ENCODE measurements at regions not wholly inside any gene's neighbourhood (a gene's known extent, or its start where the extent isn't known, plus 50 kb on each side); places are given as distances from the start of the nearest gene placed in this dataset.

- no peak for DNase-seq
- H3K36me3 ChIP-seq (ENCODE audit: low read depth): no peaks in the 10 kb centered on the region
- intact Hi-C loops (cut with DNase I, micrococcal nuclease): no loop called here
- no peaks in the 10 kb centered on the region for H3K9me3 ChIP-seq
- no peak for TF ChIP-seq CTCF (IDR thresholded peaks at IDR 0.05)
- ATAC-seq: no peak
- H3K4me1 ChIP-seq (ENCODE audit: low read depth): no peaks in the 10 kb centered on the region
- H3K4me3 ChIP-seq: no peak overlapping the region
These were observed 717.2 kb upstream of the UBE2E2 start for GRCh38 chr3:22485954-22486353.

- no peaks in the 10 kb centered on the region for H3K36me3 ChIP-seq (ENCODE audit: low read depth)
- intact Hi-C loops (cut with DNase I, micrococcal nuclease): no loop called here
- no peak for DNase-seq
- no peaks in the 10 kb centered on the region for H3K9me3 ChIP-seq
- no peaks in the 10 kb centered on the region for H3K4me1 ChIP-seq (ENCODE audit: low read depth)
- no peak for ATAC-seq
- no peak for TF ChIP-seq CTCF (IDR thresholded peaks at IDR 0.05)
- no peak overlapping the region for H3K4me3 ChIP-seq
These were observed 712.4 kb upstream of the UBE2E2 start for GRCh38 chr3:22490747-22491146.

GRCh38 chr3:22491344-22491743, 711.8 kb upstream of the UBE2E2 start:
- no peak for ATAC-seq
- no peak for TF ChIP-seq CTCF (IDR thresholded peaks at IDR 0.05)

GRCh38 chr3:22492342-22492741, 710.8 kb upstream of the UBE2E2 start:
- Histone ChIP-seq H3K9me3 (no peaks in the 10 kb centered on the region), H3K4me3 (no peak overlapping the region), H3K36me3 (ENCODE audit: low read depth) (no peaks in the 10 kb centered on the region), H3K4me1 (ENCODE audit: low read depth) (no peaks in the 10 kb centered on the region)
- ATAC-seq (no peak), DNase-seq (no peak)
- intact Hi-C loops (cut with DNase I, micrococcal nuclease): no loop called here
- no peak for TF ChIP-seq CTCF (IDR thresholded peaks at IDR 0.05)

More at GRCh38 chr3:22491344-22491743, 711.8 kb upstream of the UBE2E2 start:
- intact Hi-C loops (cut with DNase I, micrococcal nuclease): no loop called here
- Histone ChIP-seq H3K36me3 (ENCODE audit: low read depth) (no peaks in the 10 kb centered on the region), H3K4me3 (no peak overlapping the region), H3K9me3 (no peaks in the 10 kb centered on the region), H3K4me1 (ENCODE audit: low read depth) (no peaks in the 10 kb centered on the region)
- no peak for DNase-seq

- DNase-seq (no peak), ATAC-seq (no peak)
- Histone ChIP-seq H3K36me3 (ENCODE audit: low read depth) (no peaks in the 10 kb centered on the region), H3K9me3 (no peaks in the 10 kb centered on the region), H3K4me3 (no peak overlapping the region), H3K4me1 (ENCODE audit: low read depth) (no peaks in the 10 kb centered on the region)
- no peak for TF ChIP-seq CTCF (IDR thresholded peaks at IDR 0.05)
- intact Hi-C loops (cut with DNase I, micrococcal nuclease): no loop called here
These were observed 707.9 kb upstream of the UBE2E2 start for GRCh38 chr3:22495241-22495640.

- Histone ChIP-seq H3K9me3 (no peaks in the 10 kb centered on the region), H3K4me3 (no peak overlapping the region), H3K4me1 (ENCODE audit: low read depth) (no peaks in the 10 kb centered on the region), H3K36me3 (ENCODE audit: low read depth) (no peaks in the 10 kb centered on the region)
- TF ChIP-seq CTCF (IDR thresholded peaks at IDR 0.05): no peak
- ATAC-seq (no peak), DNase-seq (no peak)
- intact Hi-C loops (cut with DNase I, micrococcal nuclease): no loop called here
These were observed 707.3 kb upstream of the UBE2E2 start for GRCh38 chr3:22495791-22496190.

Measured in mucosa of descending colon (tissue), 3 donors.